ENCODE measurements at regions not wholly inside any gene's neighbourhood (a gene's known extent, or its start where the extent isn't known, plus 50 kb on each side); places are given as distances from the start of the nearest gene placed in this dataset.
A peak's percentile ranks its signal among the peaks of the same experiment; 100 is the strongest.

DNA sequence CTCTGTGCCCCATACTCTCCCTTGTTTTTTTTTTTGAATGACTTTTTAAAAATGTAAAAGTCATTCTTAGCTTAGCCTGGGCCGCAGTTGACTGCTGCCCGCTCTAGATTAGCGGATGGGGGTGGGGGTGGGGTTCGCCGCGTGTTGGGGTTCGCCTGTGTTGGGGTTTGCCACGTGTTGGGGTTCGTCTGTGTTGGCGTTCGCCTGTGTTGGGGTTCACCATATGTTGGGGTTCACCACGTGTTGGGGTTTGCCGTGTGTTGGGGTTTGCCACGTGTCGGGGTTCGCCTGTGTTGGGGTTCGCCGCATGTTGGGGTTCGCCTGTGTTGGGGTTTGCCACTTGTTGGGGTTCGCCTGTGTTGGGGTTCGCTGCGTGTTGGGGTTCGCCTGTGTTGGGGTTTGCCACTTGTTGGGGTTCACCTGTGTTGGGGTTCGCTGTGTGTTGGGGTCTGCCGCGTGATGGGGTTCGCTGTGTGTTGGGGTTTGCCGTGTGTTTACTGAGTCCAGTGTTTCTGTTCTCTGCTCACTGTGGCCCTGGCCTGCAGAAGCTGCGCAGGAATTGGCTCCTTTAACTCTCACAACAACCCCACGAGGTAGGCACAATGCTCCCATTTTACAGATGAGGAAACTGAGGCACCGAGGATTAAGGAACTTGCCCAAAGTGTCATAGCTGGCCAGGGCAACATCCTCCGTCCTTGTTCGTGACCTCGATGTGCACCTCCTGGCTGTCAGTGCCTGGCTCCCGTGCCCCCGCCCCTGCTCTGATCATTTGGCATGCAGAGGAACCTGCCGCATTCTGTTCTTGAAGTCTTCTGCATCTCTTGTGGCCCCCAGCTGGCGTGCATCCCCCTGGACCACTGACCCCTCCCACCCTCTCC lies 96.6 kb upstream of the CIBAR2 start (continued):
- TF ChIP-seq ZSCAN31 (CRISPR knock-in tag; IDR thresholded peaks at IDR 0.05; ENCODE audit: low read depth): no peak

DNA sequence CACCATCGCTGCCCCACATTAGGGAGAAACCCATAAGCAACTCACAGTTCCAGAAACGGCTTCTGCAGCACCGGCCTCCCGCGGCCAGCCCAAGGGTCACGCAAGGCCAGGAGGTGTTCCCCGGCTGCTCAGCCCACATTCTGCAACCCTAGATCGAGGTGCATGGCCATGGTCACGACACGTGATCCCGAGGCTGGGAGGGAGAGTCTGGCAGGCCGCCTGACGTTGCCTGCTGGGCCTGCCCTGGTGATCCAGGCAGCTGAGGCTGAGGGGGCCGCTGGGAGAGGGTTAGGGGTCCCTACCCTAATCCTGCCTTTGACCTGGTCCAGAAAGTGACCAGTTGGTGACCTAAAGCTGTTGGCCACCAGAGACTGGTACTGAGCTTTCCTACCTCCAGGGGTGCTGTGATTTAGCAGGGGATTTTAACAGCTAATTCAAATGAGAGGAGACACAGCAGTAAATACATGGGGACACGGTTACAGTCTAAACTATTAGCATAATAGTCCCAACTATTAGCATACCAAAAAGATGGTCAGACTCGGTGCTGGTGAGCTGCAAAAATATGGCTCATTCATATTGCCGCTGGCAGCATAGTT lies 97.4 kb upstream of the CIBAR2 start:
- Histone ChIP-seq H3K36me3 (replicated peaks in 1 of 2; ENCODE audit: control insufficient read depth in 1 of 2, insufficient read depth in 2 of 2, low read length in 2 of 2) (no peaks in the 10 kb centered on the region), H3K27ac (ENCODE audit: extremely low read length, insufficient read depth, low read length) (no peak overlapping the region), H3K27me3 (ENCODE audit: control insufficient read depth in 1 of 2, insufficient read depth in 2 of 2, low read length in 2 of 2) (peaks cover 0 to 4% of the 10 kb centered on the region in 2 experiments; a peak in 1 of 5 replicates), H3K79me2 (ENCODE audit: insufficient read depth, low read length) (no peaks in the 10 kb centered on the region), H4K20me1 (ENCODE audit: insufficient read depth, low read length) (peaks cover 11% of the 10 kb centered on the region; the same call in 1 of the 2 replicates), H3K4me1 (ENCODE audit: insufficient read depth, low read length) (peaks cover 81% of the 10 kb centered on the region), H3K9me3 (ENCODE audit: low read length) (no peaks in the 10 kb centered on the region), H3K4me3 (replicated peaks in 1 of 3; ENCODE audit: insufficient read depth in 1 of 3, low read depth in 2 of 3, low read length in 3 of 3) (no peak overlapping the region), H3K9ac (ENCODE audit: insufficient read depth, low read depth, low read length) (no peak overlapping the region), H3K4me2 (ENCODE audit: low read depth, low read length) (peak overlapping the region; percentile 6; the same call in 1 of the 2 replicates), H2AFZ (ENCODE audit: low read length) (no peak overlapping the region)
- CTCF ChIA-PET (ENCODE audit: low intra/inter-chr PET ratio, low total read pairs): no interaction called here
- POLR2A ChIA-PET: interaction anchor here (1.2 kb wide), 1 partner anchor 42 kb away, joined by 3 read pairs; no protein-coding TSS in a partner anchor
- intact Hi-C loops (cut with micrococcal nuclease; ENCODE audit: unreplicated experiment) (no loop called here), in situ Hi-C loops (cut with HindIII; ENCODE audit: extremely low pct_ligation_motif_present, low pct_unique_long_range_greater_than_20kb) (loop anchor here (10.0 kb wide), 1 partner anchor 55 kb away; no protein-coding TSS in a partner anchor)
- peak; percentile 34 for DNase-seq (ENCODE audit: low spot score)
- BruUV-seq (replicated peaks): no TSS peak
- peak; percentile 50 for ATAC-seq
- peak; percentile 21 for FAIRE-seq
- WGBS (ENCODE audit: low lambda C conversion rate): 7% methylated on average over 14 of the region's 17 CpGs
- no peak for TF ChIP-seq ZNF224 (CRISPR knock-in tag; IDR thresholded peaks at IDR 0.05)
- no peak for TF ChIP-seq ZNF83 (CRISPR knock-in tag; IDR thresholded peaks at IDR 0.05; ENCODE audit: borderline replicate concordance)
- peak; percentile 60; the same call in 1 of the 2 replicates for TF ChIP-seq NCOR1 (IDR thresholded peaks at IDR 0.05; ENCODE audit: borderline replicate concordance, low read length)
- TF ChIP-seq ZNF331 (CRISPR knock-in tag; IDR thresholded peaks at IDR 0.05): peak; percentile 51; the same call in 1 of the 2 replicates
- no peak for TF ChIP-seq HDAC6 (IDR thresholded peaks at IDR 0.05; ENCODE audit: low read depth, low read length)
- TF ChIP-seq, protein P1, sequence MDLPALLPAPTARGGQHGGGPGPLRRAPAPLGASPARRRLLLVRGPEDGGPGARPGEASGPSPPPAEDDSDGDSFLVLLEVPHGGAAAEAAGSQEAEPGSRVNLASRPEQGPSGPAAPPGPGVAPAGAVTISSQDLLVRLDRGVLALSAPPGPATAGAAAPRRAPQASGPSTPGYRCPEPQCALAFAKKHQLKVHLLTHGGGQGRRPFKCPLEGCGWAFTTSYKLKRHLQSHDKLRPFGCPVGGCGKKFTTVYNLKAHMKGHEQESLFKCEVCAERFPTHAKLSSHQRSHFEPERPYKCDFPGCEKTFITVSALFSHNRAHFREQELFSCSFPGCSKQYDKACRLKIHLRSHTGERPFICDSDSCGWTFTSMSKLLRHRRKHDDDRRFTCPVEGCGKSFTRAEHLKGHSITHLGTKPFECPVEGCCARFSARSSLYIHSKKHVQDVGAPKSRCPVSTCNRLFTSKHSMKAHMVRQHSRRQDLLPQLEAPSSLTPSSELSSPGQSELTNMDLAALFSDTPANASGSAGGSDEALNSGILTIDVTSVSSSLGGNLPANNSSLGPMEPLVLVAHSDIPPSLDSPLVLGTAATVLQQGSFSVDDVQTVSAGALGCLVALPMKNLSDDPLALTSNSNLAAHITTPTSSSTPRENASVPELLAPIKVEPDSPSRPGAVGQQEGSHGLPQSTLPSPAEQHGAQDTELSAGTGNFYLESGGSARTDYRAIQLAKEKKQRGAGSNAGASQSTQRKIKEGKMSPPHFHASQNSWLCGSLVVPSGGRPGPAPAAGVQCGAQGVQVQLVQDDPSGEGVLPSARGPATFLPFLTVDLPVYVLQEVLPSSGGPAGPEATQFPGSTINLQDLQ (CRISPR knock-in tag; IDR thresholded peaks at IDR 0.05): no peak
- no peak for TF ChIP-seq NFRKB (IDR thresholded peaks at IDR 0.05)
- TF ChIP-seq, protein P2, sequence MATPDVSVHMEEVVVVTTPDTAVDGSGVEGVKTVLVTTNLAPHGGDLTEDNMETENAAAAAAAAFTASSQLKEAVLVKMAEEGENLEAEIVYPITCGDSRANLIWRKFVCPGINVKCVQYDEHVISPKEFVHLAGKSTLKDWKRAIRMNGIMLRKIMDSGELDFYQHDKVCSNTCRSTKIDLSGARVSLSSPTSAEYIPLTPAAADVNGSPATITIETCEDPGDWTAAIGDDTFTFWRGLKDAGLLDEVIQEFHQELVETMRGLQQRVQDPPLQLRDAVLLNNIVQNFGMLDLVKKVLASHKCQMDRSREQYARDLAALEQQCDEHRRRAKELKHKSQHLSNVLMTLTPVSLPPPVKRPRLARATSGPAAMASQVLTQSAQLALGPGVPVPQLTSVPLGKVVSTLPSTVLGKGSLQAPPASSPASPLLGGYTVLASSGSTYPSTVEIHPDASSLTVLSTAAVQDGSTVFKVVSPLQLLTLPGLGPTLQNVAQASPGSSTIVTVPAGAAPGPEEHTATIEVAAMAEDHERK (CRISPR knock-in tag; IDR thresholded peaks at IDR 0.05; ENCODE audit: low read depth): no peak
- peak; percentile 76 for TF ChIP-seq HDAC2 (CRISPR knock-in tag; IDR thresholded peaks at IDR 0.05)
- TF ChIP-seq, protein P3, sequence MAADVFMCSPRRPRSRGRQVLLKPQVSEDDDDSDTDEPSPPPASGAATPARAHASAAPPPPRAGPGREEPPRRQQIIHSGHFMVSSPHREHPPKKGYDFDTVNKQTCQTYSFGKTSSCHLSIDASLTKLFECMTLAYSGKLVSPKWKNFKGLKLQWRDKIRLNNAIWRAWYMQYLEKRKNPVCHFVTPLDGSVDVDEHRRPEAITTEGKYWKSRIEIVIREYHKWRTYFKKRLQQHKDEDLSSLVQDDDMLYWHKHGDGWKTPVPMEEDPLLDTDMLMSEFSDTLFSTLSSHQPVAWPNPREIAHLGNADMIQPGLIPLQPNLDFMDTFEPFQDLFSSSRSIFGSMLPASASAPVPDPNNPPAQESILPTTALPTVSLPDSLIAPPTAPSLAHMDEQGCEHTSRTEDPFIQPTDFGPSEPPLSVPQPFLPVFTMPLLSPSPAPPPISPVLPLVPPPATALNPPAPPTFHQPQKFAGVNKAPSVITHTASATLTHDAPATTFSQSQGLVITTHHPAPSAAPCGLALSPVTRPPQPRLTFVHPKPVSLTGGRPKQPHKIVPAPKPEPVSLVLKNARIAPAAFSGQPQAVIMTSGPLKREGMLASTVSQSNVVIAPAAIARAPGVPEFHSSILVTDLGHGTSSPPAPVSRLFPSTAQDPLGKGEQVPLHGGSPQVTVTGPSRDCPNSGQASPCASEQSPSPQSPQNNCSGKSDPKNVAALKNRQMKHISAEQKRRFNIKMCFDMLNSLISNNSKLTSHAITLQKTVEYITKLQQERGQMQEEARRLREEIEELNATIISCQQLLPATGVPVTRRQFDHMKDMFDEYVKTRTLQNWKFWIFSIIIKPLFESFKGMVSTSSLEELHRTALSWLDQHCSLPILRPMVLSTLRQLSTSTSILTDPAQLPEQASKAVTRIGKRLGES (CRISPR knock-in tag; IDR thresholded peaks at IDR 0.05; ENCODE audit: borderline replicate concordance): no peak
- no peak for TF ChIP-seq TEAD2 (CRISPR knock-in tag; IDR thresholded peaks at IDR 0.05)
- TF ChIP-seq ZNF446 (CRISPR knock-in tag; IDR thresholded peaks at IDR 0.05): no peak
- no peak for TF ChIP-seq KMT2B (CRISPR knock-in tag; IDR thresholded peaks at IDR 0.05)
- no peak for TF ChIP-seq ZNF33A (CRISPR knock-in tag; IDR thresholded peaks at IDR 0.05; ENCODE audit: borderline replicate concordance)
